ENCODE measurements at regions not wholly inside any gene's neighbourhood (a gene's known extent, or its start where the extent isn't known, plus 50 kb on each side); places are given as distances from the start of the nearest gene placed in this dataset. TPM values are rescaled to one million over a fixed set of nuclear protein-coding genes. Genes with fewer than 3 reads are reported as not detected.

DNA sequence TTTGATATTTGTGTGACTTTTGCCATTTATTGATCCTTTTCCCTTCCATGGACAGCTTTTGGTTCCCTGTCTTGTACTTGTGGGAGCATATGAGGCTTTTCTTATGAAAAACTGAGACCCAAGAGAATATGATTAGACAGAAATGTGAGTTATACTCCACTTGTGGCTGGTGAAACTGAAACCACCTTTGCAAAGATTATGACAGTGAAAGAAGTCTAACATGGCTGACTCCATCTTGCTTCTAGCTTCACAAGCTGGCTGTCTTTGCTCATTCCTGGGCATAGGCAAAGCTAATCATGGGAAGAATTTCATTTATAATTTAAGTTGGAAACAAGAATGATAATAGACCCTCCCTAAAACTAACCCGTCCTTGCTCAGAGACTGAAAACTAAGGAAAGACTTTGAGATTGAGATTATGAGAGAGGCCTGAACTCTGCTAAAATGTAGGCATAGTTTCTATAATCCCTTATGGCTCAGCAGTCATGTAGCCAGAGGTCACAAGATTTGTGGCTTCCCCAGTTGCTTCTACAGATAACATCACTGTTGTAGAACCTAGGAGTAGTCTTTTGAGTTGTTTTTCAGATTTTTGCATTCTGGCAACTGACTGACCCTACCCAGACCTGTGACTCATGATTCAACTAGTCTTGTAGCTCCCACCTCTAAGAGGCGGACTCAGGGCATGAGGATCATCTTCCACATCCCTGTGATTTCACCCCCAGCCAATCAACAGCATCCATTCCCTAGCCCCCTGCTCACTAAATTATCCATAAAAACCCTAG, 50.9 kb upstream of the CD2AP start:
- DNase-seq (ENCODE audit: insufficient read length, low spot score, missing footprints), result no peak
- Histone ChIP-seq H3K36me3 (ENCODE audit: insufficient read depth, low read length) (no peaks in the 10 kb centered on the region), H4K20me1 (ENCODE audit: insufficient read depth, low read length) (no peaks in the 10 kb centered on the region), H2AFZ (ENCODE audit: low read length) (no peak overlapping the region), H3K4me1 (ENCODE audit: insufficient read depth, low read length) (no peaks in the 10 kb centered on the region), H3K4me3 (ENCODE audit: insufficient read depth, low read length) (no peak overlapping the region), H3K4me2 (ENCODE audit: insufficient read depth, low read length) (no peak overlapping the region), H3K27me3 (ENCODE audit: insufficient read depth, low read length) (no peaks in the 10 kb centered on the region), H3K27ac (ENCODE audit: low read depth, low read length) (no peak overlapping the region), H3K79me2 (ENCODE audit: insufficient read depth, low read length) (no peaks in the 10 kb centered on the region), H3K9me3 (ENCODE audit: low read depth, low read length) (no peaks in the 10 kb centered on the region)
- TF ChIP-seq, protein P1, sequence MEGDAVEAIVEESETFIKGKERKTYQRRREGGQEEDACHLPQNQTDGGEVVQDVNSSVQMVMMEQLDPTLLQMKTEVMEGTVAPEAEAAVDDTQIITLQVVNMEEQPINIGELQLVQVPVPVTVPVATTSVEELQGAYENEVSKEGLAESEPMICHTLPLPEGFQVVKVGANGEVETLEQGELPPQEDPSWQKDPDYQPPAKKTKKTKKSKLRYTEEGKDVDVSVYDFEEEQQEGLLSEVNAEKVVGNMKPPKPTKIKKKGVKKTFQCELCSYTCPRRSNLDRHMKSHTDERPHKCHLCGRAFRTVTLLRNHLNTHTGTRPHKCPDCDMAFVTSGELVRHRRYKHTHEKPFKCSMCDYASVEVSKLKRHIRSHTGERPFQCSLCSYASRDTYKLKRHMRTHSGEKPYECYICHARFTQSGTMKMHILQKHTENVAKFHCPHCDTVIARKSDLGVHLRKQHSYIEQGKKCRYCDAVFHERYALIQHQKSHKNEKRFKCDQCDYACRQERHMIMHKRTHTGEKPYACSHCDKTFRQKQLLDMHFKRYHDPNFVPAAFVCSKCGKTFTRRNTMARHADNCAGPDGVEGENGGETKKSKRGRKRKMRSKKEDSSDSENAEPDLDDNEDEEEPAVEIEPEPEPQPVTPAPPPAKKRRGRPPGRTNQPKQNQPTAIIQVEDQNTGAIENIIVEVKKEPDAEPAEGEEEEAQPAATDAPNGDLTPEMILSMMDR (IDR thresholded peaks at IDR 0.05; ENCODE audit: extremely low read depth, low read depth, low read length), result no peak

DNA sequence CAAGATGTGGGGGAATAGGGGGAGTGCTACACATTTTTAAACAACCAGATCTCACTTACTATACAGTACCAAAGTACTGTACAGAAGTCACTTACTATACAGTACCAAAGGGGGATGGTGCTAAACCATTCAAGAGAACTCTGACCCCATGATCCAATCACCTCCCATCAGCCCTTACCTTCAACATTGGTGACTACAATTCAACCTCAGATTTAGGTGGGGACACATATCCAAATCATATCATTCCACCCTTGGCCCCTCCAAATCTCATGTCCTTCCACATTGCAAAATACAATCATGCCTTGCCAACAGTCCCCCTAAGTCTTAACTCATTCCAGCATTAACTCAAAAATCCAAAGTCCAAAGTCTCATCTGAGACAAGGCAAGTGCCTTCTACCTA, 49.9 kb upstream of the CD2AP start:
- no peaks in the 10 kb centered on the region for H3K79me2 ChIP-seq (ENCODE audit: insufficient read depth, low read length)

More for the DNA sequence above, 49.9 kb upstream of the CD2AP start:
- H3K4me3 ChIP-seq (ENCODE audit: insufficient read depth, low read length), result no peak overlapping the region
- no peak for DNase-seq (ENCODE audit: insufficient read length, low spot score, missing footprints)
- H3K4me2 ChIP-seq (ENCODE audit: insufficient read depth, low read length), result no peak overlapping the region
- H3K4me1 ChIP-seq (ENCODE audit: insufficient read depth, low read length), result no peaks in the 10 kb centered on the region
- no peak overlapping the region for H2AFZ ChIP-seq (ENCODE audit: low read length)
- H3K27me3 ChIP-seq (ENCODE audit: insufficient read depth, low read length), result no peaks in the 10 kb centered on the region
- no peak overlapping the region for H3K27ac ChIP-seq (ENCODE audit: low read depth, low read length)
- no peaks in the 10 kb centered on the region for H4K20me1 ChIP-seq (ENCODE audit: insufficient read depth, low read length)
- TF ChIP-seq, protein P1 (IDR thresholded peaks at IDR 0.05; ENCODE audit: extremely low read depth, low read depth, low read length), result no peak
- no peaks in the 10 kb centered on the region for H3K36me3 ChIP-seq (ENCODE audit: insufficient read depth, low read length)
- no peaks in the 10 kb centered on the region for H3K9me3 ChIP-seq (ENCODE audit: low read depth, low read length)

Small RNA genes lying in the stretch of these regions (small RNA-seq; reads per million reads assigned to genes)
- not detected for gene B3GNTL1P2

All from osteoblast (primary cell).